ENCODE measurements at regions not wholly inside any gene's neighbourhood (a gene's known extent, or its start where the extent isn't known, plus 50 kb on each side); places are given as distances from the start of the nearest gene placed in this dataset.

DNA sequence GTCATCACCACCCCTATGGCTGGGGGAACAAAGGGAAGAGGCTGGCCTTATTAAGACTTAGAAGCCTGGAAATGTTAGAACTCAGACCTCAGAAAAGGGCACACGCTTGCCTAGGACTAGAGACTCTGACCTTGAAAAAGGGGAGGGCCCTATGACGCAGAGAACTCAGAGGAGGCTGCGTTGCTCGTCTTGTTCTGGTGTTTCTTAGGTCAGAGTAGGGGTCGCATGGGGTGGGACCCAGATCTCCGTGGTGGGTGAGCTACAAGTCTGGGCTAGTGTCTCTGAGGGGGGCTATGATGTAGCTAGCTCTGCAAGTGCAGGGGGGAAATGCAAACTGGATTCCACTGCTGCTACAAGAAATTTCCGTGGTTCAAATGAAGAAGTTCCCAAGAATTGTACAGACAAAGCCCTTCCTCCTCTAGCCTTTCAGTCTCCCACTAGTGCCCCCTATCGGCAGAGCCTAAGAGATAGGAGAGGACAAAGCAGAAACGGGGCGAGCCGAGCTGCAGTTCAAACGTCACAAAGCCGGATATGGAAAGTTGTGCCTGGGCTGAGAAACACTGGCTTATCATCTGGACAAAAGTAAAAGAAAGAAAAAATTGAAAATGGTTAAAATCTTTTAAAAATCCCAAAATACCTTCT is 392.9 kb upstream of the ROBO2 start (continued):
- TF ChIP-seq ZNF112 (tag by site-specific recombination; IDR thresholded peaks at IDR 0.05) (no peak), ZNF600 (tag by site-specific recombination; IDR thresholded peaks at IDR 0.05) (no peak), ZNF394 (tag by site-specific recombination; IDR thresholded peaks at IDR 0.05; ENCODE audit: borderline replicate concordance) (no peak), ZNF76 (tag by site-specific recombination; IDR thresholded peaks at IDR 0.05; ENCODE audit: borderline replicate concordance, low read depth) (no peak), ZNF248 (tag by site-specific recombination; IDR thresholded peaks at IDR 0.05) (no peak)

DNA sequence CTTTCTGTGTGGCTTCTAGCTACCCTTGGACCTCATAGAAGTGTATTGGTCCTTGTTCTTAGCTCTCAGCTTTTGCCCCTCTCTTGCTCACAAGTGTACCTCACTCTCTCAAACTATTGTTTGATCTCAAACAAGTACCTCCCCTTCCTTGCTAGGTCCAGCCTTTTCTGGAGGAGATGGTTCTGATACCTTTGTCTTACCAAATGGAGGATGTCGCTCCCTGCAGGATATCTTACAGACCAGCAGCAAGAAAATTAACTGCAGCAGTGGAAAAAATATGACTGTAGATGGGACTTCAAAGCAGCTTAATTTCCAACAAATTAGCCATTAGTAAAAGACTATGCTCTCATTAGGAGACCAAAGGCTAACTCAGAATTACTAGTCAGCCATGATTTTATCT is 388.1 kb upstream of the ROBO2 start:
- Histone ChIP-seq H3K4me1 (ENCODE audit: control insufficient read depth, insufficient read depth, low read length) (no peaks in the 10 kb centered on the region), H3K27ac (ENCODE audit: extremely low read depth, low read depth, low read length) (no peak overlapping the region), H3K36me3 (ENCODE audit: control insufficient read depth in 2 of 2, insufficient read depth in 1 of 2, low read length in 2 of 2) (no peaks in the 10 kb centered on the region), H3K9me3 (ENCODE audit: control insufficient read depth, insufficient read depth, low read depth, low read length) (no peaks in the 10 kb centered on the region), H3K4me3 (ENCODE audit: low read depth, low read length) (no peak overlapping the region)
- CTCF ChIA-PET, result interaction anchor here (0.7 kb wide), 1 partner anchor 520 kb away, joined by 3 read pairs; no protein-coding TSS in a partner anchor
- POLR2A ChIA-PET, result no interaction called here
- TF ChIP-seq, protein P1, sequence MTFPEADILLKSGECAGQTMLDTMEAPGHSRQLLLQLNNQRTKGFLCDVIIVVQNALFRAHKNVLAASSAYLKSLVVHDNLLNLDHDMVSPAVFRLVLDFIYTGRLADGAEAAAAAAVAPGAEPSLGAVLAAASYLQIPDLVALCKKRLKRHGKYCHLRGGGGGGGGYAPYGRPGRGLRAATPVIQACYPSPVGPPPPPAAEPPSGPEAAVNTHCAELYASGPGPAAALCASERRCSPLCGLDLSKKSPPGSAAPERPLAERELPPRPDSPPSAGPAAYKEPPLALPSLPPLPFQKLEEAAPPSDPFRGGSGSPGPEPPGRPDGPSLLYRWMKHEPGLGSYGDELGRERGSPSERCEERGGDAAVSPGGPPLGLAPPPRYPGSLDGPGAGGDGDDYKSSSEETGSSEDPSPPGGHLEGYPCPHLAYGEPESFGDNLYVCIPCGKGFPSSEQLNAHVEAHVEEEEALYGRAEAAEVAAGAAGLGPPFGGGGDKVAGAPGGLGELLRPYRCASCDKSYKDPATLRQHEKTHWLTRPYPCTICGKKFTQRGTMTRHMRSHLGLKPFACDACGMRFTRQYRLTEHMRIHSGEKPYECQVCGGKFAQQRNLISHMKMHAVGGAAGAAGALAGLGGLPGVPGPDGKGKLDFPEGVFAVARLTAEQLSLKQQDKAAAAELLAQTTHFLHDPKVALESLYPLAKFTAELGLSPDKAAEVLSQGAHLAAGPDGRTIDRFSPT (tag by site-specific recombination; IDR thresholded peaks at IDR 0.05), result no peak
- no peak for TF ChIP-seq TRIM28 (IDR thresholded peaks at IDR 0.05; ENCODE audit: borderline replicate concordance, low read length)
- TF ChIP-seq, protein P2, sequence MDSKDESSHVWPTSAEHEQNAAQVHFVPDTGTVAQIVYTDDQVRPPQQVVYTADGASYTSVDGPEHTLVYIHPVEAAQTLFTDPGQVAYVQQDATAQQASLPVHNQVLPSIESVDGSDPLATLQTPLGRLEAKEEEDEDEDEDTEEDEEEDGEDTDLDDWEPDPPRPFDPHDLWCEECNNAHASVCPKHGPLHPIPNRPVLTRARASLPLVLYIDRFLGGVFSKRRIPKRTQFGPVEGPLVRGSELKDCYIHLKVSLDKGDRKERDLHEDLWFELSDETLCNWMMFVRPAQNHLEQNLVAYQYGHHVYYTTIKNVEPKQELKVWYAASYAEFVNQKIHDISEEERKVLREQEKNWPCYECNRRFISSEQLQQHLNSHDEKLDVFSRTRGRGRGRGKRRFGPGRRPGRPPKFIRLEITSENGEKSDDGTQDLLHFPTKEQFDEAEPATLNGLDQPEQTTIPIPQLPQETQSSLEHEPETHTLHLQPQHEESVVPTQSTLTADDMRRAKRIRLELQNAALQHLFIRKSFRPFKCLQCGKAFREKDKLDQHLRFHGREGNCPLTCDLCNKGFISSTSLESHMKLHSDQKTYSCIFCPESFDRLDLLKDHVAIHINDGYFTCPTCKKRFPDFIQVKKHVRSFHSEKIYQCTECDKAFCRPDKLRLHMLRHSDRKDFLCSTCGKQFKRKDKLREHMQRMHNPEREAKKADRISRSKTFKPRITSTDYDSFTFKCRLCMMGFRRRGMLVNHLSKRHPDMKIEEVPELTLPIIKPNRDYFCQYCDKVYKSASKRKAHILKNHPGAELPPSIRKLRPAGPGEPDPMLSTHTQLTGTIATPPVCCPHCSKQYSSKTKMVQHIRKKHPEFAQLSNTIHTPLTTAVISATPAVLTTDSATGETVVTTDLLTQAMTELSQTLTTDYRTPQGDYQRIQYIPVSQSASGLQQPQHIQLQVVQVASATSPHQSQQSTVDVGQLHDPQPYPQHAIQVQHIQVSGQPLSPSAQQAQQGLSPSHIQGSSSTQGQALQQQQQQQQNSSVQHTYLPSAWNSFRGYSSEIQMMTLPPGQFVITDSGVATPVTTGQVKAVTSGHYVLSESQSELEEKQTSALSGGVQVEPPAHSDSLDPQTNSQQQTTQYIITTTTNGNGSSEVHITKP (tag by site-specific recombination; IDR thresholded peaks at IDR 0.05), result no peak
- TF ChIP-seq KLF1 (tag by site-specific recombination; IDR thresholded peaks at IDR 0.05), result no peak
- no peak for TF ChIP-seq ZNF391 (tag by site-specific recombination; IDR thresholded peaks at IDR 0.05; ENCODE audit: borderline replicate concordance, low read depth)
- no peak for TF ChIP-seq TCF7L2 (IDR thresholded peaks at IDR 0.05; ENCODE audit: borderline replicate concordance, low read depth, low read length)
- TF ChIP-seq, protein P3, sequence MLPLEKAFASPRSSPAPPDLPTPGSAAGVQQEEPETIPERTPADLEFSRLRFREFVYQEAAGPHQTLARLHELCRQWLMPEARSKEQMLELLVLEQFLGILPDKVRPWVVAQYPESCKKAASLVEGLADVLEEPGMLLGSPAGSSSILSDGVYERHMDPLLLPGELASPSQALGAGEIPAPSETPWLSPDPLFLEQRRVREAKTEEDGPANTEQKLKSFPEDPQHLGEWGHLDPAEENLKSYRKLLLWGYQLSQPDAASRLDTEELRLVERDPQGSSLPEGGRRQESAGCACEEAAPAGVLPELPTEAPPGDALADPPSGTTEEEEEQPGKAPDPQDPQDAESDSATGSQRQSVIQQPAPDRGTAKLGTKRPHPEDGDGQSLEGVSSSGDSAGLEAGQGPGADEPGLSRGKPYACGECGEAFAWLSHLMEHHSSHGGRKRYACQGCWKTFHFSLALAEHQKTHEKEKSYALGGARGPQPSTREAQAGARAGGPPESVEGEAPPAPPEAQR (tag by site-specific recombination; IDR thresholded peaks at IDR 0.05), result no peak
- TF ChIP-seq, protein P4, sequence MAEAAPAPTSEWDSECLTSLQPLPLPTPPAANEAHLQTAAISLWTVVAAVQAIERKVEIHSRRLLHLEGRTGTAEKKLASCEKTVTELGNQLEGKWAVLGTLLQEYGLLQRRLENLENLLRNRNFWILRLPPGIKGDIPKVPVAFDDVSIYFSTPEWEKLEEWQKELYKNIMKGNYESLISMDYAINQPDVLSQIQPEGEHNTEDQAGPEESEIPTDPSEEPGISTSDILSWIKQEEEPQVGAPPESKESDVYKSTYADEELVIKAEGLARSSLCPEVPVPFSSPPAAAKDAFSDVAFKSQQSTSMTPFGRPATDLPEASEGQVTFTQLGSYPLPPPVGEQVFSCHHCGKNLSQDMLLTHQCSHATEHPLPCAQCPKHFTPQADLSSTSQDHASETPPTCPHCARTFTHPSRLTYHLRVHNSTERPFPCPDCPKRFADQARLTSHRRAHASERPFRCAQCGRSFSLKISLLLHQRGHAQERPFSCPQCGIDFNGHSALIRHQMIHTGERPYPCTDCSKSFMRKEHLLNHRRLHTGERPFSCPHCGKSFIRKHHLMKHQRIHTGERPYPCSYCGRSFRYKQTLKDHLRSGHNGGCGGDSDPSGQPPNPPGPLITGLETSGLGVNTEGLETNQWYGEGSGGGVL (tag by site-specific recombination; IDR thresholded peaks at IDR 0.05), result no peak
- TF ChIP-seq, protein P5, sequence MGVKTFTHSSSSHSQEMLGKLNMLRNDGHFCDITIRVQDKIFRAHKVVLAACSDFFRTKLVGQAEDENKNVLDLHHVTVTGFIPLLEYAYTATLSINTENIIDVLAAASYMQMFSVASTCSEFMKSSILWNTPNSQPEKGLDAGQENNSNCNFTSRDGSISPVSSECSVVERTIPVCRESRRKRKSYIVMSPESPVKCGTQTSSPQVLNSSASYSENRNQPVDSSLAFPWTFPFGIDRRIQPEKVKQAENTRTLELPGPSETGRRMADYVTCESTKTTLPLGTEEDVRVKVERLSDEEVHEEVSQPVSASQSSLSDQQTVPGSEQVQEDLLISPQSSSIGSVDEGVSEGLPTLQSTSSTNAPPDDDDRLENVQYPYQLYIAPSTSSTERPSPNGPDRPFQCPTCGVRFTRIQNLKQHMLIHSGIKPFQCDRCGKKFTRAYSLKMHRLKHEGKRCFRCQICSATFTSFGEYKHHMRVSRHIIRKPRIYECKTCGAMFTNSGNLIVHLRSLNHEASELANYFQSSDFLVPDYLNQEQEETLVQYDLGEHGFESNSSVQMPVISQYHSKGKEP (tag by site-specific recombination; IDR thresholded peaks at IDR 0.05), result no peak
- TF ChIP-seq, protein P6, sequence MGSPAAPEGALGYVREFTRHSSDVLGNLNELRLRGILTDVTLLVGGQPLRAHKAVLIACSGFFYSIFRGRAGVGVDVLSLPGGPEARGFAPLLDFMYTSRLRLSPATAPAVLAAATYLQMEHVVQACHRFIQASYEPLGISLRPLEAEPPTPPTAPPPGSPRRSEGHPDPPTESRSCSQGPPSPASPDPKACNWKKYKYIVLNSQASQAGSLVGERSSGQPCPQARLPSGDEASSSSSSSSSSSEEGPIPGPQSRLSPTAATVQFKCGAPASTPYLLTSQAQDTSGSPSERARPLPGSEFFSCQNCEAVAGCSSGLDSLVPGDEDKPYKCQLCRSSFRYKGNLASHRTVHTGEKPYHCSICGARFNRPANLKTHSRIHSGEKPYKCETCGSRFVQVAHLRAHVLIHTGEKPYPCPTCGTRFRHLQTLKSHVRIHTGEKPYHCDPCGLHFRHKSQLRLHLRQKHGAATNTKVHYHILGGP (tag by site-specific recombination; IDR thresholded peaks at IDR 0.05), result no peak
- no peak for TF ChIP-seq ZNF350 (tag by site-specific recombination; IDR thresholded peaks at IDR 0.05)
- no peak for TF ChIP-seq ZNF221 (tag by site-specific recombination; IDR thresholded peaks at IDR 0.05; ENCODE audit: borderline replicate concordance)
- TF ChIP-seq, protein P7, sequence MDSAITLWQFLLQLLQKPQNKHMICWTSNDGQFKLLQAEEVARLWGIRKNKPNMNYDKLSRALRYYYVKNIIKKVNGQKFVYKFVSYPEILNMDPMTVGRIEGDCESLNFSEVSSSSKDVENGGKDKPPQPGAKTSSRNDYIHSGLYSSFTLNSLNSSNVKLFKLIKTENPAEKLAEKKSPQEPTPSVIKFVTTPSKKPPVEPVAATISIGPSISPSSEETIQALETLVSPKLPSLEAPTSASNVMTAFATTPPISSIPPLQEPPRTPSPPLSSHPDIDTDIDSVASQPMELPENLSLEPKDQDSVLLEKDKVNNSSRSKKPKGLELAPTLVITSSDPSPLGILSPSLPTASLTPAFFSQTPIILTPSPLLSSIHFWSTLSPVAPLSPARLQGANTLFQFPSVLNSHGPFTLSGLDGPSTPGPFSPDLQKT (IDR thresholded peaks at IDR 0.05; ENCODE audit: borderline replicate concordance, low read depth, low read length), result no peak
- TF ChIP-seq, protein P8, sequence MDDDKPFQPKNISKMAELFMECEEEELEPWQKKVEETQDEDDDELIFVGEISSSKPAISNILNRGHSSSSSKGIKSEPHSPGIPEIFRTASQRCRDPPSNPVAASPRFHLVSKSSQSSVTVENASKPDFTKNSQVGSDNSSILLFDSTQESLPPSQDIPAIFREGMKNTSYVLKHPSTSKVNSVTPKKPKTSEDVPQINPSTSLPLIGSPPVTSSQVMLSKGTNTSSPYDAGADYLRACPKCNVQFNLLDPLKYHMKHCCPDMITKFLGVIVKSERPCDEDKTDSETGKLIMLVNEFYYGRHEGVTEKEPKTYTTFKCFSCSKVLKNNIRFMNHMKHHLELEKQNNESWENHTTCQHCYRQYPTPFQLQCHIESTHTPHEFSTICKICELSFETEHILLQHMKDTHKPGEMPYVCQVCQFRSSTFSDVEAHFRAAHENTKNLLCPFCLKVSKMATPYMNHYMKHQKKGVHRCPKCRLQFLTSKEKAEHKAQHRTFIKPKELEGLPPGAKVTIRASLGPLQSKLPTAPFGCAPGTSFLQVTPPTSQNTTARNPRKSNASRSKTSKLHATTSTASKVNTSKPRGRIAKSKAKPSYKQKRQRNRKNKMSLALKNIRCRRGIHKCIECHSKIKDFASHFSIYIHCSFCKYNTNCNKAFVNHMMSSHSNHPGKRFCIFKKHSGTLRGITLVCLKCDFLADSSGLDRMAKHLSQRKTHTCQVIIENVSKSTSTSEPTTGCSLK (tag by site-specific recombination; IDR thresholded peaks at IDR 0.05), result no peak
